Fibroblast of mammary gland (primary cell): ENCODE measurements at regions not wholly inside any gene's neighbourhood (a gene's known extent, or its start where the extent isn't known, plus 50 kb on each side); places are given as distances from the start of the nearest gene placed in this dataset.
"Not testable (repeated sequence)": the region's sequence is repeated elsewhere in the genome, so short reads cannot be mapped to it uniquely, and the experiment has no call there.

Experiments used
- DNase-seq: peaks from one replicate; pipeline ENCODE4 v3.0.0-alpha.2; 2010; ENCODE audit warnings: low read depth
- H3K4me3 ChIP-seq: 2 replicates; pipeline ENCODE4 v1.5.1; 2011; ENCODE audit warnings: low read depth, mild to moderate bottlenecking, low read length, moderate library complexity; ENCODE audit not compliant: control insufficient read depth
- CTCF ChIP-seq: conservative IDR thresholded peaks from 2 replicates; pipeline ENCODE4 v1.5.1; 2011; ENCODE audit warnings: low read depth, low read length, inconsistent platforms; ENCODE audit not compliant: control insufficient read depth, insufficient read depth

GRCh38 chr1:98550076-98550475, 111.4 kb upstream of the SNX7 start:
- TF ChIP-seq CTCF: no peak
- no peak overlapping the region for H3K4me3 ChIP-seq
- DNase-seq: no peak

GRCh38 chr1:98546319-98546718, 115.2 kb upstream of the SNX7 start:
- no peak for TF ChIP-seq CTCF
- no peak for DNase-seq
- no peak overlapping the region for H3K4me3 ChIP-seq

GRCh38 chr1:98538106-98538505, 123.4 kb upstream of the SNX7 start:
- no peak for DNase-seq
- no peak overlapping the region for H3K4me3 ChIP-seq
- TF ChIP-seq CTCF: no peak

- DNase-seq: no peak
- H3K4me3 ChIP-seq: no peak overlapping the region
- no peak for TF ChIP-seq CTCF
These were observed 138.3 kb upstream of the SNX7 start for GRCh38 chr1:98523256-98523655.

- DNase-seq: no peak
- H3K4me3 ChIP-seq: no peak overlapping the region
- no peak for TF ChIP-seq CTCF
These were observed 145.2 kb upstream of the SNX7 start for GRCh38 chr1:98516306-98516705.

GRCh38 chr1:98515744-98516143, 145.8 kb upstream of the SNX7 start:
- no peak for TF ChIP-seq CTCF
- no peak for DNase-seq
- no peak overlapping the region for H3K4me3 ChIP-seq

- not testable (repeated sequence) for DNase-seq, H3K4me3 ChIP-seq
These were observed 149.3 kb upstream of the SNX7 start for GRCh38 chr1:98512216-98512615.
